IMR-90 (cell line): ENCODE measurements at regions not wholly inside any gene's neighbourhood (a gene's known extent, or its start where the extent isn't known, plus 50 kb on each side); places are given as distances from the start of the nearest gene placed in this dataset.

Source experiments
- ATAC-seq: fragments of 200-7000 bp; cut with Tn5 transposase; 2 replicates; pipeline ENCODE4 v1.9.1; 2020; ENCODE audit warnings: low read depth, mild to moderate bottlenecking, moderate library complexity
- BruUV-seq: library from RNA; stranded (reverse); fragments of 400-500 nt; replicated peaks from 2 replicates; lab custom pipeline; 2021; lab: Mats Ljungman, UMichigan
- CTCF ChIA-PET: fragments of 300-600 bp; formaldehyde crosslinking; extraction: SDS; loops from one replicate; lab custom pipeline; 2021; ENCODE audit warnings: antibody characterized with exemption; lab: Yijun Ruan, JAX
- POLR2A ChIA-PET: fragments of 300-600 bp; sonication (Branson Sonifier 250); formaldehyde crosslinking; loops from one replicate; lab custom pipeline; 2022; ENCODE audit warnings: antibody characterized with exemption; ENCODE audit not compliant: unreplicated experiment; lab: Charles Lee
- DNase-seq: peaks from one replicate; pipeline ENCODE4 v3.0.0; 2013
- H2AFZ ChIP-seq: replicated peaks from 2 replicates; pipeline ENCODE3; 2013; ENCODE audit warnings: low read length, mild to moderate bottlenecking; ENCODE audit not compliant: poor library complexity
- H2AK5ac ChIP-seq: 2 replicates; pipeline ENCODE4 v1.6.1; 2013; ENCODE audit warnings: low read depth, low read length, inconsistent platforms
- H2AK9ac ChIP-seq: replicated peaks from 2 replicates; pipeline ENCODE3; 2013; ENCODE audit warnings: mild to moderate bottlenecking, low read depth, low read length, moderate library complexity; ENCODE audit not compliant: poor library complexity
- H2BK120ac ChIP-seq: 2 replicates; pipeline ENCODE4 v1.6.1; 2013; ENCODE audit warnings: low read depth, low read length, inconsistent platforms
- H2BK15ac ChIP-seq: 3 replicates; pipeline ENCODE4 v1.6.1; 2013; ENCODE audit warnings: low read depth, low read length, inconsistent platforms
- H2BK20ac ChIP-seq: 2 replicates; pipeline ENCODE4 v1.6.1; 2013; ENCODE audit warnings: low read depth, mild to moderate bottlenecking, inconsistent platforms, low read length, moderate library complexity
- H2BK5ac ChIP-seq: 2 replicates; pipeline ENCODE4 v1.6.1; 2013; ENCODE audit warnings: mild to moderate bottlenecking, low read depth, low read length, inconsistent platforms; ENCODE audit not compliant: poor library complexity, severe bottlenecking
- H3K14ac ChIP-seq: replicated peaks from 2 replicates; pipeline ENCODE4 v1.6.1; 2013; ENCODE audit warnings: low read depth, low read length, inconsistent platforms
- H3K18ac ChIP-seq: 2 replicates; pipeline ENCODE4 v1.6.1; 2013; ENCODE audit warnings: low read depth, low read length, control low read depth
- H3K23ac ChIP-seq: 2 replicates; pipeline ENCODE4 v1.6.1; 2013; ENCODE audit warnings: low read depth, low read length, inconsistent platforms
- H3K27ac ChIP-seq: 2 replicates; pipeline ENCODE4 v1.5.1; 2013; ENCODE audit warnings: mild to moderate bottlenecking, control low read depth, low read length; ENCODE audit not compliant: insufficient read depth
- H3K27me3 ChIP-seq: 2 replicates; pipeline ENCODE4 v1.6.1; 2013; ENCODE audit warnings: low read length; ENCODE audit not compliant: control insufficient read depth, insufficient read depth
- H3K36me3 ChIP-seq: 2 replicates; pipeline ENCODE4 v1.6.1; 2013; ENCODE audit warnings: low read length, mixed read lengths; ENCODE audit not compliant: control insufficient read depth, insufficient read depth
- H3K4ac ChIP-seq: 2 replicates; pipeline ENCODE4 v1.6.1; 2013; ENCODE audit warnings: low read depth, low read length, inconsistent platforms
- H3K4me1 ChIP-seq: 2 replicates; pipeline ENCODE4 v1.6.1; 2013; ENCODE audit warnings: low read length, mixed read lengths; ENCODE audit not compliant: control insufficient read depth, insufficient read depth
- H3K4me2 ChIP-seq: 2 replicates; pipeline ENCODE4 v1.6.1; 2013; ENCODE audit warnings: low read depth, mild to moderate bottlenecking, control low read depth, low read length, moderate library complexity
- H3K4me3 ChIP-seq: 2 replicates; pipeline ENCODE4 v1.5.1; 2013; ENCODE audit warnings: low read depth, mild to moderate bottlenecking, control low read depth, low read length, moderate library complexity; ENCODE audit not compliant: insufficient read depth
- H3K56ac ChIP-seq: 2 replicates; pipeline ENCODE4 v1.6.1; 2013; ENCODE audit warnings: low read length, inconsistent platforms; ENCODE audit not compliant: insufficient read depth; ENCODE audit errors: extremely low read depth
- H3K79me1 ChIP-seq, 2 experiments: 2 replicates each; pipeline ENCODE4 v1.6.1; 2013; ENCODE audit warnings: low read length in 2 of 2, inconsistent platforms in 1 of 2, low read depth in 1 of 2
- H3K9ac ChIP-seq: 2 replicates; pipeline ENCODE4 v1.6.1; 2013; ENCODE audit warnings: low read depth, low read length, control low read depth
- H3K9me1 ChIP-seq: 2 replicates; pipeline ENCODE4 v1.6.1; 2013; ENCODE audit warnings: low read length, inconsistent platforms; ENCODE audit not compliant: insufficient read depth
- H3K9me3 ChIP-seq: 2 replicates; pipeline ENCODE4 v1.6.1; 2013; ENCODE audit warnings: low read length; ENCODE audit not compliant: control insufficient read depth, insufficient read depth
- H4K20me1 ChIP-seq: 2 replicates; pipeline ENCODE4 v1.6.1; 2013; ENCODE audit warnings: low read length, inconsistent platforms; ENCODE audit not compliant: insufficient read depth
- H4K5ac ChIP-seq: 2 replicates; pipeline ENCODE4 v1.6.1; 2013; ENCODE audit warnings: mild to moderate bottlenecking, low read depth, low read length, control low read depth
- H4K8ac ChIP-seq, 2 experiments: 2 replicates each; pipeline ENCODE4 v1.6.1; 2013; ENCODE audit warnings: low read depth in 2 of 2, low read length in 2 of 2, control low read depth in 1 of 2, inconsistent platforms in 1 of 2
- H4K91ac ChIP-seq: 2 replicates; pipeline ENCODE4 v1.6.1; 2013; ENCODE audit warnings: low read depth, low read length, inconsistent platforms; ENCODE audit not compliant: insufficient read depth
- BHLHE40 ChIP-seq: fragments of 150-350 bp; IDR thresholded peaks from 2 replicates; pipeline ENCODE4 v1.6.1; 2016; ENCODE audit warnings: mild to moderate bottlenecking, low read depth, low read length
- CTCF ChIP-seq: conservative IDR thresholded peaks from 2 replicates; pipeline ENCODE4 v1.5.1; 2012; ENCODE audit warnings: mild to moderate bottlenecking, low read depth, low read length, improper control_type of control experiment
- RFX5 ChIP-seq: IDR thresholded peaks from 2 replicates; pipeline ENCODE4 v1.8.0; 2012; ENCODE audit warnings: low read depth, mild to moderate bottlenecking, low read length, moderate library complexity
- WGBS, 2 experiments: methylation state at CpG; one replicate each; pipeline versions ENCODE4 v1.1.5 to v1.1.7; 2013; ENCODE audit warnings: missing lambda C conversion rate in 2 of 2; ENCODE audit not compliant: insufficient read length in 1 of 2; ENCODE audit errors: extremely low coverage in 2 of 2; 5-methylcytosine and 5-hydroxymethylcytosine counted together
- dilution Hi-C: fragments of 300-500 bp; cut with HindIII; formaldehyde crosslinking; loops from one replicate; pipeline ENCODE4 v1.14.3; 2018; ENCODE audit warnings: low sequenced_read_pairs; ENCODE audit not compliant: unreplicated experiment
- in situ Hi-C: fragments of 300-500 bp; cut with MboI; formaldehyde crosslinking; loops from 3 replicates; pipeline ENCODE4 v1.14.3; 2019; ENCODE audit warnings: low sequenced_read_pairs, inconsistent platforms, mixed read lengths
- intact Hi-C: fragments of 100-400 bp; cut with micrococcal nuclease; formaldehyde crosslinking; loops from 2 replicates; pipeline ENCODE4 v1.10.0; 2022

- dilution Hi-C loops (no loop called here), intact Hi-C loops (loop anchor here (5.0 kb wide), 1 partner anchor 37 kb away; no protein-coding TSS in a partner anchor), in situ Hi-C loops (no loop called here)
- TF ChIP-seq BHLHE40 (no peak), RFX5 (no peak), CTCF (no peak)
- Histone ChIP-seq H3K23ac (no peak overlapping the region), H3K4me1 (peaks cover 7% of the 10 kb centered on the region), H3K27me3 (no peaks in the 10 kb centered on the region), H4K8ac (no peak overlapping the region; a peak in 1 of 4 replicates), H2AFZ (no peak overlapping the region), H4K91ac (peak overlapping the region; percentile 44; the same call in 1 of the 2 replicates), H3K79me1 (no peaks in the 10 kb centered on the region; a peak in 1 of 4 replicates), H3K27ac (peak overlapping the region; percentile 74; the same call in 1 of the 2 replicates), H3K4ac (peak overlapping the region; percentile 44), H2AK9ac (no peak overlapping the region), H2BK20ac (peak overlapping the region; percentile 91), H3K4me2 (no peak overlapping the region), H3K9me1 (peaks cover 8% of the 10 kb centered on the region; the same call in 1 of the 2 replicates), H3K56ac (no peak overlapping the region), H3K14ac (peak overlapping the region; percentile 81; the same call in 1 of the 2 replicates), H2AK5ac (peak overlapping the region; percentile 76; the same call in 1 of the 2 replicates), H3K36me3 (no peaks in the 10 kb centered on the region), H3K4me3 (no peak overlapping the region), H2BK5ac (peak overlapping the region; percentile 65), H2BK120ac (peak overlapping the region; percentile 33), H2BK15ac (peak overlapping the region; percentile 20; the same call in 1 of the 3 replicates), H4K20me1 (no peaks in the 10 kb centered on the region), H4K5ac (peak overlapping the region; percentile 80), H3K9me3 (no peaks in the 10 kb centered on the region), H3K9ac (no peak overlapping the region), H3K18ac (peak overlapping the region; percentile 82)
- POLR2A ChIA-PET, result no interaction called here
- no CpG with 5 or more reads among the region's 1 CpG for WGBS, 2 experiments
- peak; percentile 18; the same call in 1 of the 2 replicates for ATAC-seq
- DNase-seq, result no peak
- CTCF ChIA-PET, result no interaction called here
- BruUV-seq, result no TSS peak
Measured at GRCh38 chr2:177314722-177315264, 50.3 kb upstream of the NFE2L2 start.
